ENCODE measurements at regions not wholly inside any gene's neighbourhood (a gene's known extent, or its start where the extent isn't known, plus 50 kb on each side); places are given as distances from the start of the nearest gene placed in this dataset.

- no TSS peak for BruUV-seq (replicated peaks)
- in situ Hi-C loops (cut with MboI): no loop called here
- Histone ChIP-seq H3K4me3 (no peak overlapping the region), H2AFZ (ENCODE audit: control insufficient read depth, low read depth, low read length) (no peak overlapping the region), H3K4me1 (ENCODE audit: control insufficient read depth, insufficient read depth, low read length) (no peaks in the 10 kb centered on the region), H3K79me2 (ENCODE audit: control insufficient read depth, insufficient read depth, low read length) (no peaks in the 10 kb centered on the region), H3K9ac (ENCODE audit: control insufficient read depth, insufficient read depth, low read length) (no peak overlapping the region), H3K9me3 (replicated peaks; ENCODE audit: control insufficient read depth, insufficient read depth, low read length) (no peaks in the 10 kb centered on the region; the same call in 2 of the 3 replicates), H3K27me3 (replicated peaks in 1 of 2; ENCODE audit: control insufficient read depth in 2 of 2, insufficient read depth in 2 of 2, low read length in 1 of 2) (no peaks in the 10 kb centered on the region), H3K27ac (ENCODE audit: control insufficient read depth, insufficient read depth) (no peak overlapping the region), H3K4me2 (ENCODE audit: control insufficient read depth, insufficient read depth) (no peak overlapping the region), H3K36me3 (ENCODE audit: control insufficient read depth in 2 of 2, insufficient read depth in 2 of 2, low read length in 1 of 2) (no peaks in the 10 kb centered on the region), H4K20me1 (ENCODE audit: control insufficient read depth, insufficient read depth) (no peaks in the 10 kb centered on the region)
- ChIA-PET POLR2A (no interaction called here), SMC1A (ENCODE audit: uncharacterized antibody, unreplicated experiment) (no interaction called here), CTCF (no interaction called here), RAD21 (ENCODE audit: unreplicated experiment) (no interaction called here)
- intact Hi-C loops (cut with micrococcal nuclease; ENCODE audit: unreplicated experiment): no loop called here
- 15% methylated on average over 5 of the region's 5 CpGs for WGBS (ENCODE audit: insufficient coverage, insufficient replicate concordance, low lambda C conversion rate, missing lambda C conversion rate)
- TF ChIP-seq ETV6 (conservative IDR thresholded peaks at IDR 0.05 in 1 of 2, IDR thresholded peaks at IDR 0.05 in 1 of 2; ENCODE audit: borderline replicate concordance in 1 of 2, low read depth in 1 of 2) (no peak), PBX3 (IDR thresholded peaks at IDR 0.05; ENCODE audit: insufficient replicate concordance, low read depth, low read length) (no peak), NFXL1 (IDR thresholded peaks at IDR 0.05; ENCODE audit: borderline replicate concordance) (no peak), STAT1 (conservative IDR thresholded peaks at IDR 0.05) (no peak), ZBTB33 (IDR thresholded peaks at IDR 0.05) (no peak), KLF5 (IDR thresholded peaks at IDR 0.05; ENCODE audit: partially characterized antibody) (no peak), ZZZ3 (IDR thresholded peaks at IDR 0.05; ENCODE audit: control insufficient read depth, insufficient read length, low read depth) (no peak), LARP7 (IDR thresholded peaks at IDR 0.05) (no peak), EP300 (IDR thresholded peaks at IDR 0.05; ENCODE audit: borderline replicate concordance in 1 of 2, control insufficient read depth in 1 of 2, low read depth in 2 of 2, low read length in 2 of 2) (no peak)
- DNase-seq (ENCODE audit: low read depth, low spot score) (no peak), ATAC-seq (no peak), FAIRE-seq (no peak)
Observed at GRCh38 chr6:169323221-169323620, 69.6 kb upstream of the THBS2 start.
